ENCODE measurements at regions not wholly inside any gene's neighbourhood (a gene's known extent, or its start where the extent isn't known, plus 50 kb on each side); places are given as distances from the start of the nearest gene placed in this dataset.
"Not testable (repeated sequence)": the region's sequence is repeated elsewhere in the genome, so short reads cannot be mapped to it uniquely, and the experiment has no call there.

GRCh38 chr15:69703532-69704187, 251.0 kb downstream of the RPLP1 start:
- H3K36me3 ChIP-seq (replicated peaks; ENCODE audit: control insufficient read depth, insufficient read depth, low read length) = no peaks in the 10 kb centered on the region
- H3K27me3 ChIP-seq (ENCODE audit: control insufficient read depth, insufficient read depth, low read length) = no peaks in the 10 kb centered on the region
- DNase-seq = no peak

GRCh38 chr15:69704229-69704628, 251.6 kb downstream of the RPLP1 start:
- Histone ChIP-seq H3K27me3 (ENCODE audit: control insufficient read depth, insufficient read depth, low read length) (no peaks in the 10 kb centered on the region), H3K4me3 (ENCODE audit: insufficient read depth, low read depth, low read length) (no peak overlapping the region), H3K36me3 (replicated peaks; ENCODE audit: control insufficient read depth, insufficient read depth, low read length) (no peaks in the 10 kb centered on the region)
- DNase-seq = no peak

More at GRCh38 chr15:69703532-69704187, 251.0 kb downstream of the RPLP1 start:
- H3K4me3 ChIP-seq (ENCODE audit: insufficient read depth, low read depth, low read length) = no peak overlapping the region

- no peak for DNase-seq
- Histone ChIP-seq H3K4me3 (ENCODE audit: insufficient read depth, low read depth, low read length) (no peak overlapping the region), H3K36me3 (replicated peaks; ENCODE audit: control insufficient read depth, insufficient read depth, low read length) (no peaks in the 10 kb centered on the region), H3K27me3 (ENCODE audit: control insufficient read depth, insufficient read depth, low read length) (no peaks in the 10 kb centered on the region)
Observed at GRCh38 chr15:69704700-69705099, 252.1 kb downstream of the RPLP1 start.

GRCh38 chr15:69706353-69707097, 253.9 kb downstream of the RPLP1 start:
- no peaks in the 10 kb centered on the region for H3K27me3 ChIP-seq (ENCODE audit: control insufficient read depth, insufficient read depth, low read length)
- H3K4me3 ChIP-seq (ENCODE audit: insufficient read depth, low read depth, low read length) = no peak overlapping the region
- H3K36me3 ChIP-seq (replicated peaks; ENCODE audit: control insufficient read depth, insufficient read depth, low read length) = no peaks in the 10 kb centered on the region
- no peak for DNase-seq

- not testable (repeated sequence) for H3K4me3 ChIP-seq (ENCODE audit: insufficient read depth, low read depth, low read length); H3K27me3 ChIP-seq (ENCODE audit: control insufficient read depth, insufficient read depth, low read length); DNase-seq; H3K36me3 ChIP-seq (replicated peaks; ENCODE audit: control insufficient read depth, insufficient read depth, low read length)
Observed at GRCh38 chr15:69707241-69707640, 254.6 kb downstream of the RPLP1 start.

GRCh38 chr15:69708436-69709122, 256.0 kb downstream of the RPLP1 start:
- not testable (repeated sequence) for H3K4me3 ChIP-seq (ENCODE audit: insufficient read depth, low read depth, low read length); DNase-seq; H3K36me3 ChIP-seq (replicated peaks; ENCODE audit: control insufficient read depth, insufficient read depth, low read length); H3K27me3 ChIP-seq (ENCODE audit: control insufficient read depth, insufficient read depth, low read length)

GRCh38 chr15:69712991-69713390, 260.4 kb downstream of the RPLP1 start:
- no peak overlapping the region for H3K4me3 ChIP-seq (ENCODE audit: insufficient read depth, low read depth, low read length)
- H3K36me3 ChIP-seq (replicated peaks; ENCODE audit: control insufficient read depth, insufficient read depth, low read length) = no peaks in the 10 kb centered on the region
- no peaks in the 10 kb centered on the region for H3K27me3 ChIP-seq (ENCODE audit: control insufficient read depth, insufficient read depth, low read length)
- no peak for DNase-seq

GRCh38 chr15:69713726-69714559, 261.3 kb downstream of the RPLP1 start:
- DNase-seq = no peak
- Histone ChIP-seq H3K36me3 (replicated peaks; ENCODE audit: control insufficient read depth, insufficient read depth, low read length) (no peaks in the 10 kb centered on the region), H3K27me3 (ENCODE audit: control insufficient read depth, insufficient read depth, low read length) (no peaks in the 10 kb centered on the region), H3K4me3 (ENCODE audit: insufficient read depth, low read depth, low read length) (no peak overlapping the region)

GRCh38 chr15:69715210-69715609, 262.6 kb downstream of the RPLP1 start:
- no peaks in the 10 kb centered on the region for H3K36me3 ChIP-seq (replicated peaks; ENCODE audit: control insufficient read depth, insufficient read depth, low read length)
- no peak for DNase-seq
- H3K27me3 ChIP-seq (ENCODE audit: control insufficient read depth, insufficient read depth, low read length) = no peaks in the 10 kb centered on the region
- H3K4me3 ChIP-seq (ENCODE audit: insufficient read depth, low read depth, low read length) = no peak overlapping the region

- no peak overlapping the region for H3K4me3 ChIP-seq (ENCODE audit: insufficient read depth, low read depth, low read length)
- DNase-seq = no peak
- no peaks in the 10 kb centered on the region; the same call in 1 of the 2 replicates for H3K27me3 ChIP-seq (ENCODE audit: control insufficient read depth, insufficient read depth, low read length)
- H3K36me3 ChIP-seq (replicated peaks; ENCODE audit: control insufficient read depth, insufficient read depth, low read length) = no peaks in the 10 kb centered on the region
Observed at GRCh38 chr15:69718436-69718835, 265.8 kb downstream of the RPLP1 start.

- no peak for DNase-seq
- Histone ChIP-seq H3K27me3 (ENCODE audit: control insufficient read depth, insufficient read depth, low read length) (no peaks in the 10 kb centered on the region; the same call in 1 of the 2 replicates), H3K4me3 (ENCODE audit: insufficient read depth, low read depth, low read length) (no peak overlapping the region), H3K36me3 (replicated peaks; ENCODE audit: control insufficient read depth, insufficient read depth, low read length) (no peaks in the 10 kb centered on the region)
Observed at GRCh38 chr15:69718916-69719315, 266.3 kb downstream of the RPLP1 start.

GRCh38 chr15:69719527-69720240, 267.1 kb downstream of the RPLP1 start:
- H3K36me3 ChIP-seq (replicated peaks; ENCODE audit: control insufficient read depth, insufficient read depth, low read length) = no peaks in the 10 kb centered on the region
- H3K27me3 ChIP-seq (ENCODE audit: control insufficient read depth, insufficient read depth, low read length) = no peaks in the 10 kb centered on the region; the same call in 1 of the 2 replicates
- DNase-seq = no peak
- no peak overlapping the region for H3K4me3 ChIP-seq (ENCODE audit: insufficient read depth, low read depth, low read length)

- no peak for DNase-seq
- no peaks in the 10 kb centered on the region for H3K36me3 ChIP-seq (replicated peaks; ENCODE audit: control insufficient read depth, insufficient read depth, low read length)
- no peaks in the 10 kb centered on the region; the same call in 1 of the 2 replicates for H3K27me3 ChIP-seq (ENCODE audit: control insufficient read depth, insufficient read depth, low read length)
- no peak overlapping the region for H3K4me3 ChIP-seq (ENCODE audit: insufficient read depth, low read depth, low read length)
Observed at GRCh38 chr15:69720536-69720935, 267.9 kb downstream of the RPLP1 start.

GRCh38 chr15:69722924-69723323, 270.3 kb downstream of the RPLP1 start:
- no peak overlapping the region for H3K4me3 ChIP-seq (ENCODE audit: insufficient read depth, low read depth, low read length)
- H3K27me3 ChIP-seq (ENCODE audit: control insufficient read depth, insufficient read depth, low read length) = no peaks in the 10 kb centered on the region; the same call in 1 of the 2 replicates
- H3K36me3 ChIP-seq (replicated peaks; ENCODE audit: control insufficient read depth, insufficient read depth, low read length) = no peaks in the 10 kb centered on the region
- no peak for DNase-seq
